ENCODE measurements at regions not wholly inside any gene's neighbourhood (a gene's known extent, or its start where the extent isn't known, plus 50 kb on each side); places are given as distances from the start of the nearest gene placed in this dataset.

DNA sequence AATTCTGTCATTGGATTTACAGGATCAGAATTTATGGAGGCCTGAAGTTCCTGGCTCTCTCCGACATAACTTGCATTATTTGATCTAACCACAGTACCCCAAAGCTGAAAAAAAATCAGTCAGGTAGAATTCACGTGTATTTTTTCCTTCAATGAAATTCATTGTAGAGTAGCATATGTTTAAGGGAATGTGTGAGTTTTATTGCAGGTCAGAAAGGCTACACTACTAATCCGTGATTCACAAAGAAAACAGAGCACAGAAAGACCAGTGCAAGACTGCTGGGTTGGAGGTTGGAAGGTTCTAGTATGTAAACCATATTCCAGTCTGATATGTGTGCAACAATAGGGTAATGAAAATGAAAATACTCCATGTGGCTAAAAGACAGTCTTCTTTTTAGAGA, 247.0 kb upstream of the FERD3L start:
- TF ChIP-seq, protein P1, sequence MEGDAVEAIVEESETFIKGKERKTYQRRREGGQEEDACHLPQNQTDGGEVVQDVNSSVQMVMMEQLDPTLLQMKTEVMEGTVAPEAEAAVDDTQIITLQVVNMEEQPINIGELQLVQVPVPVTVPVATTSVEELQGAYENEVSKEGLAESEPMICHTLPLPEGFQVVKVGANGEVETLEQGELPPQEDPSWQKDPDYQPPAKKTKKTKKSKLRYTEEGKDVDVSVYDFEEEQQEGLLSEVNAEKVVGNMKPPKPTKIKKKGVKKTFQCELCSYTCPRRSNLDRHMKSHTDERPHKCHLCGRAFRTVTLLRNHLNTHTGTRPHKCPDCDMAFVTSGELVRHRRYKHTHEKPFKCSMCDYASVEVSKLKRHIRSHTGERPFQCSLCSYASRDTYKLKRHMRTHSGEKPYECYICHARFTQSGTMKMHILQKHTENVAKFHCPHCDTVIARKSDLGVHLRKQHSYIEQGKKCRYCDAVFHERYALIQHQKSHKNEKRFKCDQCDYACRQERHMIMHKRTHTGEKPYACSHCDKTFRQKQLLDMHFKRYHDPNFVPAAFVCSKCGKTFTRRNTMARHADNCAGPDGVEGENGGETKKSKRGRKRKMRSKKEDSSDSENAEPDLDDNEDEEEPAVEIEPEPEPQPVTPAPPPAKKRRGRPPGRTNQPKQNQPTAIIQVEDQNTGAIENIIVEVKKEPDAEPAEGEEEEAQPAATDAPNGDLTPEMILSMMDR (IDR thresholded peaks at IDR 0.05) = no peak
- TF ChIP-seq POLR2AphosphoS5 (IDR thresholded peaks at IDR 0.05) = no peak

All from breast epithelium (tissue), 3 donors.